ENCODE measurements at regions not wholly inside any gene's neighbourhood (a gene's known extent, or its start where the extent isn't known, plus 50 kb on each side); places are given as distances from the start of the nearest gene placed in this dataset.

- no peak for TF ChIP-seq POLR2AphosphoS5 (IDR thresholded peaks at IDR 0.05; ENCODE audit: borderline replicate concordance, low read depth, low read length)
- TF ChIP-seq EZH2 (IDR thresholded peaks at IDR 0.05), result no peak
- no peak for TF ChIP-seq FOXP2 (optimal IDR thresholded peaks at IDR 0.05; ENCODE audit: control extremely low read depth, extremely low read length, insufficient read depth)
Observed at GRCh38 chr10:109025172-109025571, 898.1 kb downstream of the XPNPEP1 start.

Data from SK-N-MC (cell line).